HCT116 (cell line): ENCODE measurements at regions not wholly inside any gene's neighbourhood (a gene's known extent, or its start where the extent isn't known, plus 50 kb on each side); places are given as distances from the start of the nearest gene placed in this dataset.

Source experiments
- ATAC-seq: fragments of 200-7000 bp; cut with Tn5 transposase; 2 replicates; pipeline ENCODE4 v1.9.1; 2020; ENCODE audit warnings: mild to moderate bottlenecking, moderate library complexity
- BruUV-seq: library from RNA; stranded (reverse); fragments of 400-500 nt; replicated peaks from 2 replicates; lab custom pipeline; 2021; lab: Mats Ljungman, UMichigan
- CTCF ChIA-PET: fragments of 300-600 bp; sonication (Branson Sonifier 250); formaldehyde crosslinking; loops from one replicate; lab custom pipeline; 2021; ENCODE audit warnings: antibody characterized with exemption; lab: Charles Lee
- POLR2A ChIA-PET: fragments of 300-600, 350-600 bp; sonication (Branson Sonifier 250); formaldehyde crosslinking; loops from one replicate; lab custom pipeline; 2021; ENCODE audit warnings: antibody characterized with exemption; lab: Charles Lee
- RAD21 ChIA-PET, 2 experiments: fragments of 300-600 bp; sonication (Branson Sonifier 250); formaldehyde crosslinking; loops; one replicate each; lab custom pipeline; 2023; ENCODE audit warnings: low total read pairs in 2 of 2; ENCODE audit not compliant: uncharacterized antibody in 2 of 2, unreplicated experiment in 2 of 2, low non-redundant PET in 1 of 2; lab: Charles Lee
- DNase-seq: peaks from one replicate; pipeline ENCODE4 v3.0.0-alpha.2; 2010; ENCODE audit warnings: low read depth, low spot score
- H2AFZ ChIP-seq: fragments of 200-600 bp; shearing (Covaris generic), sonication (generic); 2 replicates; pipeline ENCODE4 v1.6.1; 2017; ENCODE audit warnings: low read depth, mixed run types, mixed read lengths, antibody characterized with exemption, low read length; ENCODE audit not compliant: poor library complexity, severe bottlenecking
- H3K27ac ChIP-seq: 2 replicates; pipeline ENCODE4 v1.5.1; 2012; ENCODE audit warnings: low read depth, low read length
- H3K27me3 ChIP-seq: fragments of 200-600 bp; sonication (generic); 2 replicates; pipeline ENCODE4 v1.6.1; 2016; ENCODE audit warnings: mixed run types, low read length, mixed read lengths; ENCODE audit not compliant: insufficient read depth
- H3K36me3 ChIP-seq, 2 experiments: fragments of 200-500 bp in 1 of 2; fragments of 200-600 bp in 1 of 2; sonication (Bioruptor generic) in 1 of 2; sonication (generic) in 1 of 2; 2 replicates each; pipeline versions ENCODE4 v1.5.1 to v1.6.1; 2014 to 2016; ENCODE audit warnings: low read length in 2 of 2, inconsistent platforms in 1 of 2, mixed read lengths in 1 of 2, mixed run types in 1 of 2; ENCODE audit not compliant: insufficient read depth in 2 of 2, control insufficient read depth in 1 of 2
- H3K4me1 ChIP-seq, 2 experiments: fragments of 200-600 bp in 1 of 2; sonication (generic) in 1 of 2; 2 replicates each; pipeline versions ENCODE4 v1.5.1 to v1.6.1; 2012 to 2017; ENCODE audit warnings: low read length in 2 of 2, inconsistent platforms in 1 of 2, mild to moderate bottlenecking in 1 of 2, mixed read lengths in 1 of 2, mixed run types in 1 of 2, moderate library complexity in 1 of 2; ENCODE audit not compliant: insufficient read depth in 2 of 2, control insufficient read depth in 1 of 2
- H3K4me2 ChIP-seq: fragments of 200-600 bp; sonication (generic); 2 replicates; pipeline ENCODE4 v1.6.1; 2017; ENCODE audit warnings: mixed run types, low read length, mixed read lengths
- H3K4me3 ChIP-seq, 2 experiments: fragments of 200-600 bp in 1 of 2; sonication (generic) in 1 of 2; replicated peaks in 1 of 2; 2 replicates each; pipeline ENCODE4 v1.5.1; 2011 to 2016; ENCODE audit warnings: low read length in 2 of 2, control low read depth in 1 of 2, low read depth in 1 of 2, mild to moderate bottlenecking in 1 of 2, mixed read lengths in 1 of 2, mixed run types in 1 of 2
- H3K79me2 ChIP-seq: fragments of 200-600 bp; sonication (generic); 2 replicates; pipeline ENCODE4 v1.6.1; 2017; ENCODE audit warnings: mild to moderate bottlenecking, mixed run types, low read length, moderate library complexity, mixed read lengths; ENCODE audit not compliant: insufficient read depth
- H3K9ac ChIP-seq: fragments of 200-600 bp; sonication (generic); 2 replicates; pipeline ENCODE4 v1.6.1; 2016; ENCODE audit warnings: low read length, mixed read lengths
- H3K9me2 ChIP-seq: fragments of 200-600 bp; sonication (generic), shearing (Covaris generic); 2 replicates; pipeline ENCODE4 v1.6.1; 2017; ENCODE audit warnings: mixed run types, mild to moderate bottlenecking, moderate library complexity; ENCODE audit not compliant: insufficient read depth
- H3K9me3 ChIP-seq, 2 experiments: fragments of 200-500 bp in 1 of 2; fragments of 200-600 bp in 1 of 2; sonication (Bioruptor generic) in 1 of 2; sonication (generic) in 1 of 2; 2 replicates each; pipeline ENCODE4 v1.6.1; 2014 to 2017; ENCODE audit warnings: low read length in 2 of 2, mixed read lengths in 2 of 2, inconsistent platforms in 1 of 2, low read depth in 1 of 2, mild to moderate bottlenecking in 1 of 2, mixed run types in 1 of 2, moderate library complexity in 1 of 2; ENCODE audit not compliant: control insufficient read depth in 1 of 2, insufficient read depth in 1 of 2
- H4K20me1 ChIP-seq: fragments of 200-600 bp; sonication (generic), shearing (Covaris generic); 2 replicates; pipeline ENCODE4 v1.6.1; 2017; ENCODE audit warnings: mixed run types, mild to moderate bottlenecking, moderate library complexity; ENCODE audit not compliant: insufficient read depth
- CEBPB ChIP-seq: IDR thresholded peaks from 2 replicates; pipeline ENCODE4 v1.6.1; 2012; ENCODE audit warnings: low read depth
- EGR1 ChIP-seq: IDR thresholded peaks from 2 replicates; pipeline ENCODE4 v1.6.1; 2012; ENCODE audit warnings: low read depth
- EZH2 ChIP-seq: fragments of 200-600 bp; sonication (generic); IDR thresholded peaks from 2 replicates; pipeline ENCODE4 v1.6.1; 2017; ENCODE audit warnings: antibody characterized with exemption, mixed run types
- EZH2phosphoT487 ChIP-seq: fragments of 200-600 bp; IDR thresholded peaks from 2 replicates; pipeline ENCODE4 v1.6.1; 2018; ENCODE audit warnings: antibody characterized with exemption, borderline replicate concordance
- FOSL1 ChIP-seq: IDR thresholded peaks from 2 replicates; pipeline ENCODE4 v1.6.1; 2012; ENCODE audit warnings: low read depth
- POLR2A ChIP-seq: IDR thresholded peaks from 2 replicates; pipeline ENCODE4 v1.7.0; 2011; ENCODE audit warnings: borderline replicate concordance; ENCODE audit not compliant: insufficient read depth, insufficient read length; ENCODE audit errors: extremely low read depth
- POLR2AphosphoS5 ChIP-seq: IDR thresholded peaks from 2 replicates; pipeline ENCODE4 v1.6.1; 2011; ENCODE audit warnings: mild to moderate bottlenecking, low read depth, low read length, moderate library complexity
- RAD21 ChIP-seq: IDR thresholded peaks from 2 replicates; pipeline ENCODE4 v1.6.1; 2012; ENCODE audit warnings: low read depth, mild to moderate bottlenecking
- SIN3A ChIP-seq: IDR thresholded peaks from 2 replicates; pipeline ENCODE4 v1.6.1; 2012; ENCODE audit warnings: low read depth
- SP1 ChIP-seq: IDR thresholded peaks from 2 replicates; pipeline ENCODE4 v1.6.1; 2012; ENCODE audit warnings: low read depth
- SRF ChIP-seq: IDR thresholded peaks from 2 replicates; pipeline ENCODE4 v1.6.1; 2012; ENCODE audit warnings: low read depth
- YY1 ChIP-seq: IDR thresholded peaks from 2 replicates; pipeline ENCODE4 v1.6.1; 2011; ENCODE audit warnings: low read length, low read depth, moderate library complexity, mild to moderate bottlenecking; ENCODE audit not compliant: insufficient replicate concordance; ENCODE audit errors: extremely low read depth
- ZFX ChIP-seq: fragments of 450-650 bp; IDR thresholded peaks from 2 replicates; pipeline ENCODE4 v1.6.1; 2017
- ZNF274 ChIP-seq: fragments of 200-500 bp; sonication (Bioruptor generic); IDR thresholded peaks from 2 replicates; pipeline ENCODE4 v1.6.1; 2014; ENCODE audit warnings: mild to moderate bottlenecking, low read depth, low read length, inconsistent platforms
- intact Hi-C: fragments of 100-400 bp; cut with micrococcal nuclease; formaldehyde crosslinking; loops from 2 replicates; pipeline ENCODE4 v1.10.0; 2022
- TF ChIP-seq, protein P1 (sequence below): IDR thresholded peaks from 2 replicates; pipeline ENCODE4 v1.6.1; 2011; ENCODE audit warnings: mild to moderate bottlenecking, low read length, moderate library complexity; ENCODE audit not compliant: insufficient replicate concordance; ENCODE audit errors: extremely low read depth
- TF ChIP-seq, protein P2 (sequence below): IDR thresholded peaks from 2 replicates; pipeline ENCODE4 v1.6.1; 2012

DNA sequence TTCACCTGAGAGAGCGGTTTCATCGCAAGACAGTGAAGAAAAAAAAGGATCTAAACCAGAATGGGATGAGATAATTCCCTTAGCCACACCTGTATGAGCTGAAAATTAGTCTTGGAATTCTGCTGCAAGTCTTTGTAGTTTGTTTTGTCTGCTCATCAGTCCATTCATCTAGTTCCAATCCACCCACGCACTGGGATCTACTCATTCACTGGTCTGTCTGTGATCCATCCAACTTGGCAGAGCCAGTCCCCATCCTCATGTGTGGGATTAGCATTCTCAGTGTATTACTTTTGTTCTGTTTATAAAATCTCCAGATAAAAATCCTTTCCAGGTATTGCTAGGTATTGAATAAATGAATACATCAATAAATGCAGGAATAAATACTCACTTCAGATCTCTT lies 266.5 kb upstream of the USP24 start (continued):
- TF ChIP-seq, protein P1, sequence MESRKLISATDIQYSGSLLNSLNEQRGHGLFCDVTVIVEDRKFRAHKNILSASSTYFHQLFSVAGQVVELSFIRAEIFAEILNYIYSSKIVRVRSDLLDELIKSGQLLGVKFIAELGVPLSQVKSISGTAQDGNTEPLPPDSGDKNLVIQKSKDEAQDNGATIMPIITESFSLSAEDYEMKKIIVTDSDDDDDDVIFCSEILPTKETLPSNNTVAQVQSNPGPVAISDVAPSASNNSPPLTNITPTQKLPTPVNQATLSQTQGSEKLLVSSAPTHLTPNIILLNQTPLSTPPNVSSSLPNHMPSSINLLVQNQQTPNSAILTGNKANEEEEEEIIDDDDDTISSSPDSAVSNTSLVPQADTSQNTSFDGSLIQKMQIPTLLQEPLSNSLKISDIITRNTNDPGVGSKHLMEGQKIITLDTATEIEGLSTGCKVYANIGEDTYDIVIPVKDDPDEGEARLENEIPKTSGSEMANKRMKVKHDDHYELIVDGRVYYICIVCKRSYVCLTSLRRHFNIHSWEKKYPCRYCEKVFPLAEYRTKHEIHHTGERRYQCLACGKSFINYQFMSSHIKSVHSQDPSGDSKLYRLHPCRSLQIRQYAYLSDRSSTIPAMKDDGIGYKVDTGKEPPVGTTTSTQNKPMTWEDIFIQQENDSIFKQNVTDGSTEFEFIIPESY = no peak
- TF ChIP-seq YY1 = no peak
- TF ChIP-seq SRF = no peak
- TF ChIP-seq EGR1 = no peak
- no peak for TF ChIP-seq CEBPB

DNA sequence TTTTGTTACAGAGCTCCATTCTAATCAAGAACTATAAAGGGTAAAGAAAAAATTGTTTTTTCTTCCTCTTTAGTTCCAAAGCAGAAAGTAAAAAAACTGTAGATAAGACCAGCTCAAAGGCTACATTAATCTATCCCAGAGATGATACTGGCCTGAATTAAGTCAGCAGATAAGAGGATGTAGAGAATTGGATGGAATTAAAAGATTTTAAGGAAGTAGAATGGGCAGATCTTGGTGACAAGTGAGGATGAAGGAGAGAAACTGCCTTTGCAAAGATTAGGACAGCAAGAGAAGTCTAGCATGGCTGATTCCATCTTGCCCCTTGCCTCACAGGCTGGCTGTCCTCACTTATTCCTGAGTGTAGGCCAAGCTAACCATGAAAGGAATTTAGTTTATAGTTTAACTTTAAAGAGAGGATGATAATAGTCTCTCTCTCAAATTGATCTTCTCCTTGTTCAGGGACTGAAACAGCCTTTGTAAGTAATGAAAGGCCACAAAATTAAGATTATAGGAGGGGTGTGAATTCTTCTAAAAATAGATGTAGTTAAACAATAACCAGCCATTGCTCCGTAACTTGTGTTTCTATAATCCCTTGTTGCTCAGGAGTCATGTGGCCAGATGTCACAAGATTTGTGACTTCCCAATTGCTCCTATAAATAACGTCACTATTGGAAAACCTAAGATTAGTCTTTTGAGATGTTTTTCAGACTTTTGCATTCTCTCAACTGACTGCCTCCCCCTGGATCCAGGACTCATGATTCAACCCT lies 265.0 kb upstream of the USP24 start:
- Histone ChIP-seq H3K27me3 (no peaks in the 10 kb centered on the region), H3K4me2 (no peak overlapping the region), H2AFZ (no peak overlapping the region), H4K20me1 (no peaks in the 10 kb centered on the region), H3K9me3 (no peaks in the 10 kb centered on the region), H3K27ac (no peak overlapping the region), H3K4me3 (no peak overlapping the region), H3K79me2 (no peaks in the 10 kb centered on the region), H3K4me1 (peaks cover 0 to 8% of the 10 kb centered on the region in 2 experiments; a peak in 1 of 4 replicates), H3K9ac (no peak overlapping the region), H3K9me2 (no peaks in the 10 kb centered on the region), H3K36me3 (no peaks in the 10 kb centered on the region)
- intact Hi-C loops = loop anchor here (5.0 kb wide), 2 partner anchors 103 to 193 kb away; no protein-coding TSS in a partner anchor
- CTCF ChIA-PET = interaction anchor here (1.7 to 2.5 kb wide), 2 partner anchors 102 to 104 kb away, joined by 4 to 16 read pairs; no protein-coding TSS in a partner anchor
- no TSS peak for BruUV-seq
- RAD21 ChIA-PET = interaction anchor here in 1 of 2 experiments (1.1 kb wide), 1 partner anchor 195 kb away, joined by 3 read pairs; no protein-coding TSS in a partner anchor
- DNase-seq = no peak
- TF ChIP-seq SP1 (no peak), ZFX (no peak), EGR1 (no peak), SIN3A (no peak), EZH2 (no peak), RAD21 (no peak), POLR2AphosphoS5 (no peak), FOSL1 (no peak), ZNF274 (no peak), POLR2A (no peak), EZH2phosphoT487 (no peak)
- TF ChIP-seq, protein P2, sequence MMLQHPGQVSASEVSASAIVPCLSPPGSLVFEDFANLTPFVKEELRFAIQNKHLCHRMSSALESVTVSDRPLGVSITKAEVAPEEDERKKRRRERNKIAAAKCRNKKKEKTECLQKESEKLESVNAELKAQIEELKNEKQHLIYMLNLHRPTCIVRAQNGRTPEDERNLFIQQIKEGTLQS = no peak
- TF ChIP-seq, protein P1 = no peak
- POLR2A ChIA-PET = no interaction called here
- no peak for ATAC-seq
